Lower leg skin (tissue), 4 donors: ENCODE measurements at regions not wholly inside any gene's neighbourhood (a gene's known extent, or its start where the extent isn't known, plus 50 kb on each side); places are given as distances from the start of the nearest gene placed in this dataset.

Experiments
- DNase-seq, 2 donors: peaks; one replicate each; pipeline ENCODE4 v3.0.0-alpha.2; 2019; ENCODE audit warnings: low spot score in 2 of 2
- H3K4me3 ChIP-seq: fragments of 200-600 bp; sonication (generic); 2 replicates; pipeline ENCODE4 v1.5.1; 2017; ENCODE audit warnings: mild to moderate bottlenecking, low read depth; ENCODE audit not compliant: poor library complexity, severe bottlenecking
- CTCF ChIP-seq, 3 donors: fragments of 450-650 bp; IDR thresholded peaks; one replicate each; pipeline ENCODE4 v1.5.1; 2016; ENCODE audit warnings: antibody characterized with exemption in 3 of 3, mild to moderate bottlenecking in 3 of 3, moderate library complexity in 2 of 3
- POLR2A ChIP-seq, 2 donors: fragments of 450-650 bp; IDR thresholded peaks; one replicate each; pipeline ENCODE4 v1.6.1; 2016 to 2017; ENCODE audit warnings: antibody characterized with exemption in 2 of 2, mild to moderate bottlenecking in 1 of 2, moderate library complexity in 1 of 2
- WGBS, 2 donors: methylation state at CpG; one replicate each; pipeline ENCODE4 v1.1.5; 2018; 5-methylcytosine and 5-hydroxymethylcytosine counted together
- intact Hi-C: fragments of 100-400 bp; cut with DNase I; formaldehyde crosslinking; loops from one replicate; pipeline ENCODE4 v1.15.0; 2023; ENCODE audit warnings: low total_unique reads

DNA sequence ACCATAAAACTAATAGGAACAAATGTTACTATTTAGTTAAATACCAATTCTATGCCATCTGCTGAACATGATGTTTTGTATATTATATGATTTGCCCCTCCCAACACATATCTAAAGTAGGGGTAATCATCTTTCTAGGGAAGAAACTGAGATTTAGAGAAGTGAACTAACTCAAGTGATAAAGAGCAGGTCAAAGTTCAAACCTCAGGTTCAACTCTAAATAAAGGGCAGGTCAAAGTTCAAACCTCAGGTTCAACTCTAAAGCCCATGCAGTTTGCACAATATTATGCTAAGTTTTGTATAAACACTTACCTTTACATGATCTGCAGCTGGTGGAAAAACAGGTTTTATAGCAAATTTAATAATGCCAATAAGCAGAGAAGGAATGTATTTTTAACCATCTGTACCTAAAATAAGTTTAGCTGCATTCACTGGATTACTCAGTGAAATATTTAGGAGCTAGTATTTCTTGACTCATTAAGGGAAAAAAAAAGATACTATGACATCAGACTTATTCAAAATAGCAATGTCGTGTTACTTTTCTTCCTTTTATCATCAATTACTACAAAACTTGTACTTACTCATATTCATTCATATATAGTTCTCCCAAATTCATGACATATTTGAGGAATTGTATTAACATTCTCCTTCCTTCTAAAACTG is 1194.3 kb upstream of the CELF2 start:
- no peak overlapping the region for H3K4me3 ChIP-seq
- no peak for TF ChIP-seq POLR2A (IDR thresholded peaks at IDR 0.05)
- no peak for TF ChIP-seq CTCF (IDR thresholded peaks at IDR 0.05)
- intact Hi-C loops, result no loop called here
- WGBS, 2 donors, result 38% methylated on average over 1 of the region's 1 CpG
- no peak for DNase-seq

- intact Hi-C loops, result no loop called here
- TF ChIP-seq POLR2A (IDR thresholded peaks at IDR 0.05), result no peak
- no peak for DNase-seq
- WGBS, 2 donors, result 45 to 59% methylated on average over 5 of the region's 5 CpGs
- no peak overlapping the region for H3K4me3 ChIP-seq
Observed at GRCh38 chr10:9824631-9825071, 1193.0 kb upstream of the CELF2 start.

GRCh38 chr10:9825491-9826018 is 1192.1 kb upstream of the CELF2 start:
- TF ChIP-seq POLR2A (IDR thresholded peaks at IDR 0.05) (no peak), CTCF (IDR thresholded peaks at IDR 0.05) (no peak)
- WGBS, 2 donors, result 81 to 84% methylated on average over 8 of the region's 8 CpGs
- DNase-seq, result no peak

GRCh38 chr10:9828110-9828509 is 1189.6 kb upstream of the CELF2 start:
- TF ChIP-seq POLR2A (IDR thresholded peaks at IDR 0.05) (no peak), CTCF (IDR thresholded peaks at IDR 0.05) (no peak)
- DNase-seq, result no peak
- intact Hi-C loops, result no loop called here
- H3K4me3 ChIP-seq, result no peak overlapping the region
- WGBS, 2 donors, result 84 to 88% methylated on average over 4 of the region's 4 CpGs

More at GRCh38 chr10:9825491-9826018, 1192.1 kb upstream of the CELF2 start:
- H3K4me3 ChIP-seq, result no peak overlapping the region
- intact Hi-C loops, result no loop called here

DNA sequence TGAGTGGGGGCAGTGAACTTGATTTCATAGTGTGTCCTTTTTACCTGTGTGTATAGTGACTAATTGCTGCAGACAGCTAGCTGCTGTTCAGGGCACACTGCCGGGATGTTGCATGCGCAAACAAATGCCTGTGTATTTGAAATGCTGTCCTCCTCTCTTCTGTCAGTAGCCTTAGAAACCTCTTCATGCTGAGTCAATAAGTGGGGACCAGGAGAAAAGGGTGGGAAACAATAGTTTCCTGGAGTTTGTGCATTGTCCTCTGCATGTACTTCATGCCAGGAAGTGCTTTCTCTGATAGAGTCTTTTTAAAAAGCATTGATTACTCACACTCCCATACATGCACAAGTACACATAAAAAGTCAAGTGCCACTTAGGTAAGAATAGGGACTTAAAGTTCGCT is 1183.7 kb upstream of the CELF2 start:
- intact Hi-C loops, result no loop called here
- WGBS, 2 donors, result 56 to 57% methylated on average over 3 of the region's 3 CpGs
- no peak for TF ChIP-seq CTCF (IDR thresholded peaks at IDR 0.05)
- TF ChIP-seq POLR2A (IDR thresholded peaks at IDR 0.05), result no peak
- DNase-seq, result no peak
- H3K4me3 ChIP-seq, result no peak overlapping the region

DNA sequence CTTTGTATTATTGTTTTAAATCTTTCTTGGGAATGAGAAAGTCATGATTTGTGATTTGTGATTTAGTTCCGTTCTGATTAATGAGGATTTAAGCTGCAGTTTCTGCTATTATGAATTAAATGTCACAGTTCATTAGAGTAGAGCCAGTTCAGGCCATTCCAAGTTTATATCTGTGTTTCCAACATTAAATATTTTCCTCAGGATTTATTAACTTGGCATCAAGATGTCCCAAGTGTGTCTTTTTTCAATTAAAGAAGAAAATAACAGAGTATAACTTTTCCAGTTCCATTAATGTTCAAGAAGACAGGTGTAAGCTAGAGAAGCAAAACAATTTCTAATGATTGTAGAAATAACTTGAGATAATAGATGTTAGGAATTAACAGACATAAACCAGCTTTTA is 1183.2 kb upstream of the CELF2 start:
- TF ChIP-seq CTCF (IDR thresholded peaks at IDR 0.05), result no peak
- WGBS, 2 donors, result 45 to 50% methylated on average over 1 of the region's 1 CpG
- intact Hi-C loops, result no loop called here
- H3K4me3 ChIP-seq, result no peak overlapping the region
- no peak for DNase-seq
